Activated gamma-delta T cell treated with Interleukin-2 at 50 U/mL for 16 hours (primary cell): ENCODE measurements at regions not wholly inside any gene's neighbourhood (a gene's known extent, or its start where the extent isn't known, plus 50 kb on each side); places are given as distances from the start of the nearest gene placed in this dataset.

ENCODE experiments used
- DNase-seq: peaks from one replicate; pipeline ENCODE4 v3.0.0-alpha.2; 2020

GRCh38 chr21:28826021-28826420 is 166.7 kb downstream of the LTN1 start:
- no peak for DNase-seq

- DNase-seq = no peak
These were observed 169.2 kb downstream of the LTN1 start for GRCh38 chr21:28823429-28823828.

- DNase-seq = no peak
These were observed 170.0 kb downstream of the LTN1 start for GRCh38 chr21:28822486-28823335.

- no peak for DNase-seq
These were observed 170.6 kb downstream of the LTN1 start for GRCh38 chr21:28822123-28822399.

GRCh38 chr21:28821276-28822122 is 171.2 kb downstream of the LTN1 start:
- no peak for DNase-seq

GRCh38 chr21:28818663-28819278 is 173.9 kb downstream of the LTN1 start:
- no peak for DNase-seq

- no peak for DNase-seq
These were observed 174.8 kb downstream of the LTN1 start for GRCh38 chr21:28817871-28818270.

GRCh38 chr21:28811860-28812259 is 180.8 kb downstream of the LTN1 start:
- DNase-seq = no peak

- no peak for DNase-seq
These were observed 181.7 kb downstream of the LTN1 start for GRCh38 chr21:28810826-28811524.

- no peak for DNase-seq
These were observed 186.8 kb downstream of the LTN1 start for GRCh38 chr21:28805885-28806284.

GRCh38 chr21:28804089-28804670 is 188.5 kb downstream of the LTN1 start:
- no peak for DNase-seq

- no peak for DNase-seq
These were observed 190.8 kb downstream of the LTN1 start for GRCh38 chr21:28801906-28802305.

- DNase-seq = no peak
These were observed 192.8 kb downstream of the LTN1 start for GRCh38 chr21:28799926-28800325.

- DNase-seq = no peak
These were observed 193.9 kb downstream of the LTN1 start for GRCh38 chr21:28798798-28799197.

GRCh38 chr21:28795251-28795650 is 197.4 kb downstream of the LTN1 start:
- DNase-seq = no peak

- no peak for DNase-seq
These were observed 198.3 kb downstream of the LTN1 start for GRCh38 chr21:28794371-28794851.

- DNase-seq = no peak
These were observed 199.6 kb downstream of the LTN1 start for GRCh38 chr21:28793043-28793442.

- no peak for DNase-seq
These were observed 200.9 kb downstream of the LTN1 start for GRCh38 chr21:28791595-28792282.

GRCh38 chr21:28790335-28790734 is 202.3 kb downstream of the LTN1 start:
- no peak for DNase-seq

GRCh38 chr21:28789523-28789922 is 203.2 kb downstream of the LTN1 start:
- no peak for DNase-seq

- DNase-seq = no peak
These were observed 204.6 kb downstream of the LTN1 start for GRCh38 chr21:28788030-28788429.

GRCh38 chr21:28783641-28784185 is 209.0 kb downstream of the LTN1 start:
- DNase-seq = no peak
